ENCODE measurements at regions not wholly inside any gene's neighbourhood (a gene's known extent, or its start where the extent isn't known, plus 50 kb on each side); places are given as distances from the start of the nearest gene placed in this dataset.

GRCh38 chr6:92011681-92012245 is 1407.6 kb downstream of the EPHA7 start:
- no peak for DNase-seq (ENCODE audit: low spot score)
- Histone ChIP-seq H3K4me3 (no peak overlapping the region), H3K27ac (no peak overlapping the region)
- no peak for TF ChIP-seq CTCF (IDR thresholded peaks at IDR 0.05)

- no peak overlapping the region for H3K27ac ChIP-seq
- no peak for DNase-seq (ENCODE audit: low spot score)
- no peak overlapping the region for H3K4me3 ChIP-seq
- TF ChIP-seq CTCF (IDR thresholded peaks at IDR 0.05) = no peak
Measured at GRCh38 chr6:92008757-92009502, 1410.4 kb downstream of the EPHA7 start.

- H3K27ac ChIP-seq = no peak overlapping the region
- TF ChIP-seq CTCF (IDR thresholded peaks at IDR 0.05) = no peak
- H3K4me3 ChIP-seq = no peak overlapping the region
- no peak for DNase-seq (ENCODE audit: low spot score)
Measured at GRCh38 chr6:92000112-92000511, 1413.2 kb upstream of the MAP3K7 start.

GRCh38 chr6:91994787-91995186 is 1407.9 kb upstream of the MAP3K7 start:
- no peak for TF ChIP-seq CTCF (IDR thresholded peaks at IDR 0.05)
- DNase-seq (ENCODE audit: low spot score) = no peak
- Histone ChIP-seq H3K4me3 (no peak overlapping the region), H3K27ac (no peak overlapping the region)

- no peak for DNase-seq (ENCODE audit: low spot score)
- Histone ChIP-seq H3K4me3 (no peak overlapping the region), H3K27ac (no peak overlapping the region)
- no peak for TF ChIP-seq CTCF (IDR thresholded peaks at IDR 0.05)
Measured at GRCh38 chr6:91982559-91982958, 1395.7 kb upstream of the MAP3K7 start.

GRCh38 chr6:91976797-91977196 is 1389.9 kb upstream of the MAP3K7 start:
- no peak overlapping the region for H3K27ac ChIP-seq
- H3K4me3 ChIP-seq = no peak overlapping the region
- no peak for TF ChIP-seq CTCF (IDR thresholded peaks at IDR 0.05)
- no peak for DNase-seq (ENCODE audit: low spot score)

- Histone ChIP-seq H3K27ac (no peak overlapping the region), H3K4me3 (no peak overlapping the region)
- no peak for TF ChIP-seq CTCF (IDR thresholded peaks at IDR 0.05)
- DNase-seq (ENCODE audit: low spot score) = no peak
Measured at GRCh38 chr6:91970700-91971099, 1383.8 kb upstream of the MAP3K7 start.
